Pancreas (tissue), 10 donors: ENCODE measurements at regions not wholly inside any gene's neighbourhood (a gene's known extent, or its start where the extent isn't known, plus 50 kb on each side); places are given as distances from the start of the nearest gene placed in this dataset.

Source experiments
- ATAC-seq, 4 donors: fragments of 200-7000 bp; cut with Tn5 transposase; one replicate each; pipeline versions ENCODE4 v1.8.0 to v1.9.1; 2020; ENCODE audit warnings: mild to moderate bottlenecking in 4 of 4, moderate library complexity in 4 of 4
- DNase-seq, 6 donors: peaks; one replicate each; pipeline ENCODE4 v3.0.0-alpha.2; 2020
- FAIRE-seq: peaks from 2 replicates; lab custom pipeline; 2012; peaks lifted over from hg19 to GRCh38; lab: Jason Lieb, UNC
- H3K27ac ChIP-seq, 4 donors: fragments of 200-600 bp; sonication (generic); 1 replicate in 3 of 4; 2 replicates in 1 of 4; pipeline versions ENCODE4 v1.5.0 to v1.8.0; 2020
- H3K27me3 ChIP-seq, 4 donors: fragments of 200-600 bp; one replicate each; pipeline ENCODE4 v1.8.0; 2021
- H3K36me3 ChIP-seq, 3 donors: fragments of 200-600 bp; sonication (generic) in 1 of 3; one replicate each; pipeline versions ENCODE4 v1.5.0 to v1.8.0; 2020 to 2021
- H3K4me1 ChIP-seq, 3 donors: fragments of 200-600 bp; one replicate each; pipeline ENCODE4 v1.8.0; 2021
- H3K4me3 ChIP-seq, 4 donors: fragments of 200-600 bp; sonication (generic) in 2 of 4; one replicate each; pipeline versions ENCODE4 v1.5.0 to v1.8.0; 2020 to 2021
- H3K9me3 ChIP-seq, 4 donors: fragments of 200-600 bp; one replicate each; pipeline ENCODE4 v1.8.0; 2021
- CTCF ChIP-seq, 4 donors: fragments of 200-600 bp; sonication (generic) in 3 of 4; IDR thresholded peaks; one replicate each; pipeline versions ENCODE4 v1.5.0 to v1.8.0; 2021; ENCODE audit warnings: antibody characterized with exemption in 4 of 4
- WGBS, 2 donors: extraction: QIAGEN DNeasy Blood & Tissue Kit; methylation state at CpG; one replicate each; pipeline ENCODE4 v1.1.7; 2013; 5-methylcytosine and 5-hydroxymethylcytosine counted together
- intact Hi-C, 3 donors: fragments of 100-400 bp; cut with DNase I; formaldehyde crosslinking; loops; one replicate each; pipeline versions ENCODE4 v1.11.1 to v1.14.2; 2022
- donor health status: healthy with polysubstance abuse.
- donor health status: DM: no; HTN: no; CAD: no; lungs with moderate emphysema.
- donor health status: DM: no; HTN: no; CAD: no.
- donor health status: control.
- donor health status: control.
- donor health status: Bipolar disorder and iron deficiency.
- donor health status: DM: yes; HTN: yes; CAD: no.
- donor health status: DM: no; HTN: no; CAD: no.
- donor health status: DM: no; HTN: no; CAD: no.
- donor health status: DM: yes; HTN: yes; CAD: no.

- WGBS, 2 donors, result 89% methylated on average over 1 of the region's 1 CpG
- no peaks in the 10 kb centered on the region for H3K36me3 ChIP-seq
- no peak overlapping the region for H3K27ac ChIP-seq
- no peak overlapping the region for H3K4me3 ChIP-seq
- ATAC-seq (no peak), FAIRE-seq (no peak), DNase-seq (no peak)
- intact Hi-C loops, result no loop called here
- no peaks in the 10 kb centered on the region for H3K27me3 ChIP-seq
- H3K4me1 ChIP-seq, result no peaks in the 10 kb centered on the region
- no peaks in the 10 kb centered on the region for H3K9me3 ChIP-seq
- TF ChIP-seq CTCF (IDR thresholded peaks at IDR 0.05), result no peak
Observed at GRCh38 chr12:89928467-89928866, 219.8 kb upstream of the ATP2B1 start.

GRCh38 chr12:89927226-89927698 lies 218.6 kb upstream of the ATP2B1 start:
- intact Hi-C loops, result no loop called here
- ATAC-seq, result peak in 1 of 4 donors; percentile 65
- no peak for FAIRE-seq
- no peak for DNase-seq
- no peaks in the 10 kb centered on the region for H3K27me3 ChIP-seq
- 86 to 93% methylated on average over 2 of the region's 2 CpGs for WGBS, 2 donors
- H3K4me3 ChIP-seq, result no peak overlapping the region
- no peaks in the 10 kb centered on the region for H3K4me1 ChIP-seq
- H3K36me3 ChIP-seq, result no peaks in the 10 kb centered on the region
- no peak overlapping the region for H3K27ac ChIP-seq
- no peak for TF ChIP-seq CTCF (IDR thresholded peaks at IDR 0.05)
- no peaks in the 10 kb centered on the region for H3K9me3 ChIP-seq

GRCh38 chr12:89924191-89924590 lies 215.6 kb upstream of the ATP2B1 start:
- intact Hi-C loops, result no loop called here
- no peaks in the 10 kb centered on the region for H3K36me3 ChIP-seq
- H3K9me3 ChIP-seq, result no peaks in the 10 kb centered on the region
- 75 to 84% methylated on average over 2 of the region's 2 CpGs for WGBS, 2 donors
- DNase-seq (no peak), FAIRE-seq (no peak), ATAC-seq (no peak)
- TF ChIP-seq CTCF (IDR thresholded peaks at IDR 0.05), result no peak
- no peaks in the 10 kb centered on the region for H3K27me3 ChIP-seq
- H3K4me1 ChIP-seq, result no peaks in the 10 kb centered on the region
- no peak overlapping the region for H3K27ac ChIP-seq
- H3K4me3 ChIP-seq, result no peak overlapping the region

- intact Hi-C loops, result no loop called here
- no peak overlapping the region for H3K4me3 ChIP-seq
- no peaks in the 10 kb centered on the region for H3K9me3 ChIP-seq
- no peaks in the 10 kb centered on the region for H3K36me3 ChIP-seq
- TF ChIP-seq CTCF (IDR thresholded peaks at IDR 0.05), result no peak
- H3K4me1 ChIP-seq, result no peaks in the 10 kb centered on the region
- ATAC-seq, result no peak
- no peak overlapping the region for H3K27ac ChIP-seq
- no peaks in the 10 kb centered on the region for H3K27me3 ChIP-seq
- FAIRE-seq, result no peak
- no peak for DNase-seq
Observed at GRCh38 chr12:89923091-89923490, 214.5 kb upstream of the ATP2B1 start.

- ATAC-seq (no peak), FAIRE-seq (no peak), DNase-seq (no peak)
- TF ChIP-seq CTCF (IDR thresholded peaks at IDR 0.05), result no peak
- H3K4me3 ChIP-seq, result no peak overlapping the region
- intact Hi-C loops, result no loop called here
- no peaks in the 10 kb centered on the region for H3K27me3 ChIP-seq
- H3K9me3 ChIP-seq, result no peaks in the 10 kb centered on the region
- WGBS, 2 donors, result 71 to 77% methylated on average over 6 of the region's 6 CpGs
- H3K36me3 ChIP-seq, result no peaks in the 10 kb centered on the region
- H3K27ac ChIP-seq, result no peak overlapping the region
- H3K4me1 ChIP-seq, result no peaks in the 10 kb centered on the region
Observed at GRCh38 chr12:89920866-89921265, 212.2 kb upstream of the ATP2B1 start.
